ENCODE measurements at regions not wholly inside any gene's neighbourhood (a gene's known extent, or its start where the extent isn't known, plus 50 kb on each side); places are given as distances from the start of the nearest gene placed in this dataset.

DNA sequence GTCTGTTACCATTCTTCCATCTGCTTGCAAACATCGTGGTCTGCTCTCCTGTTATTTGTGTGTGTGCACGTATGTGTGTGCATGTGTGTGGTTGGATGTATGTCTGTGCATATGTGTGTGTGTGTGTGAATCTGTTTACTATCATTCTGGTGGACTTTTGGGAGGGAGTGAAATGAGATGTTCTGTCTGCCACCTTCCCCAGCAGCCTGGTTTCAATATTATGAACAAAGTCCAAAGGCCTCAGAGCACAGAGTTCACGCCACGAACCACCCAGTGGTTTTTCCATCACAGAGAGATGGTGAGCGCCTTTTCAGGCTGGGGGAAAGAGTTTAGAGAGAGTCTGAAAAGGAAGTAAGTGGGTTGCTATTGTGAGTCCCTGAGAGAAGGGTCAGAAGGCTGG lies 67.1 kb upstream of the YWHAQ start:
- Mint-ChIP-seq H3K4me1 (peaks cover 50 to 59% of the 10 kb centered on the region in 2 donors), H3K9me3 (peaks cover 0 to 4% of the 10 kb centered on the region in 2 donors), H3K27ac (peak overlapping the region; percentile 60 to 91), H3K4me3 (peak overlapping the region; percentile 29), H3K27me3 (ENCODE audit: low read depth in 2 of 2) (no peaks in the 10 kb centered on the region), H3K36me3 (no peaks in the 10 kb centered on the region)
- no peaks in the 10 kb centered on the region for H3K9me3 ChIP-seq (ENCODE audit: control insufficient read depth, insufficient read depth, low read length)
- no peak overlapping the region for H3K4me3 ChIP-seq (ENCODE audit: low read length)
- ATAC-seq (peak; percentile 22 to 55 (median 35)), DNase-seq (peak in 1 of 2 donors; percentile 43)
- peaks cover 44% of the 10 kb centered on the region for H3K4me1 ChIP-seq (ENCODE audit: control insufficient read depth, insufficient read depth, low read length)
- no peaks in the 10 kb centered on the region for H3K27me3 ChIP-seq (ENCODE audit: control insufficient read depth, insufficient read depth, low read length)
- intact Hi-C loops (cut with micrococcal nuclease), result no loop called here
- no peaks in the 10 kb centered on the region for H3K36me3 ChIP-seq (ENCODE audit: control insufficient read depth, insufficient read depth, low read length)
- TF ChIP-seq, protein P1, sequence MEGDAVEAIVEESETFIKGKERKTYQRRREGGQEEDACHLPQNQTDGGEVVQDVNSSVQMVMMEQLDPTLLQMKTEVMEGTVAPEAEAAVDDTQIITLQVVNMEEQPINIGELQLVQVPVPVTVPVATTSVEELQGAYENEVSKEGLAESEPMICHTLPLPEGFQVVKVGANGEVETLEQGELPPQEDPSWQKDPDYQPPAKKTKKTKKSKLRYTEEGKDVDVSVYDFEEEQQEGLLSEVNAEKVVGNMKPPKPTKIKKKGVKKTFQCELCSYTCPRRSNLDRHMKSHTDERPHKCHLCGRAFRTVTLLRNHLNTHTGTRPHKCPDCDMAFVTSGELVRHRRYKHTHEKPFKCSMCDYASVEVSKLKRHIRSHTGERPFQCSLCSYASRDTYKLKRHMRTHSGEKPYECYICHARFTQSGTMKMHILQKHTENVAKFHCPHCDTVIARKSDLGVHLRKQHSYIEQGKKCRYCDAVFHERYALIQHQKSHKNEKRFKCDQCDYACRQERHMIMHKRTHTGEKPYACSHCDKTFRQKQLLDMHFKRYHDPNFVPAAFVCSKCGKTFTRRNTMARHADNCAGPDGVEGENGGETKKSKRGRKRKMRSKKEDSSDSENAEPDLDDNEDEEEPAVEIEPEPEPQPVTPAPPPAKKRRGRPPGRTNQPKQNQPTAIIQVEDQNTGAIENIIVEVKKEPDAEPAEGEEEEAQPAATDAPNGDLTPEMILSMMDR (IDR thresholded peaks at IDR 0.05), result no peak
- 26% methylated on average over 5 of the region's 5 CpGs for WGBS (ENCODE audit: insufficient coverage)
- H3K27ac ChIP-seq (ENCODE audit: low read length), result peak overlapping the region; percentile 17

DNA sequence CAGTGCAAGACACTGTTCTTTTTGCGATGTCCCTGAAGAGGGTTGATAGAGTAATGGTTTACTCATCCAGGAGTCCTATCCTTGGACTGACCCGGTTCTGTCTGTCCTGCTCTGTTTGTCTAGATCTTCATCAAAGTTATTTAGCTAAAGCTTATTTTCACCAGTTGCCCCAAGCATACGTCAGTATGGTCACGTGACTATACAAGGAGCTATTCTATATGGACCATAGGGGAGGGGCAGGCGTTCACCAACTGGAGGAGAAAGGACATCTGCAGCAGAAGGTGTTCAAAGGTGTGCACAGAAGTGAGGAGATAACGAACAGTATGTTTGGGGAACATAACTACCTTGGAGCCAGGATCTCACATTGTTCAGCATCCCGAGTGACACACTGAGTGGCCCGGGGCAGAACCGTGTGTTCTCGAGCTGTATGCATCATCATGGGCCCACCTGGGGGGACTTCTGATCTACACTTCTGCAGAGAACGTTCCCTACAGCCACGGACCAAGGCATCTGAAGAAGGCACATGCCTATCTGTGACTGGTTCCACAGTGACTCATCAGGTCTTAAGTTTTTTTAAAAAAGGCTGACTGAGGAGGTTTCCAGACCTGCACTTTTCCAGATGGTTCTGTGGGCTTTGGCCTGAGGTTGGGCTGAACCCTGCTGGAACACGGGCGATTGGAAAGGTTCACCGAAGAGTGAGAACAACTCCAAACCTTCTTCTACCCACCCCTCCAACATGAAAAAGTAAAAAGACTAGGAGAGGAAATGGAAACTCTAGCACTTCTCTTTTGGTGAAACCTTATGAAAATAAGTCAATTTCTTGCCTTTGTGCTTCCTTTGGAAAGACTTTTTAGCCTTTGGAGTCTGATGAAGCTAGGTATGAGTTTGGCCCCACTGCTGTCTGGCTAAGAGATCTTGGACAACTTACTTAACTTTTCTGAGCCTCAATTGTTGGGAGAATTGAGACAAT lies 68.6 kb upstream of the YWHAQ start:
- Histone ChIP-seq H3K27ac (ENCODE audit: low read length) (no peak overlapping the region), H3K27me3 (ENCODE audit: control insufficient read depth, insufficient read depth, low read length) (no peaks in the 10 kb centered on the region), H3K9me3 (ENCODE audit: control insufficient read depth, insufficient read depth, low read length) (no peaks in the 10 kb centered on the region), H3K36me3 (ENCODE audit: control insufficient read depth, insufficient read depth, low read length) (no peaks in the 10 kb centered on the region), H3K4me1 (ENCODE audit: control insufficient read depth, insufficient read depth, low read length) (peaks cover 50% of the 10 kb centered on the region), H3K4me3 (ENCODE audit: low read length) (no peak overlapping the region)
- Mint-ChIP-seq H3K36me3 (no peaks in the 10 kb centered on the region), H3K4me1 (peaks cover 62 to 69% of the 10 kb centered on the region in 2 donors), H3K27me3 (ENCODE audit: low read depth in 2 of 2) (no peaks in the 10 kb centered on the region), H3K27ac (peak overlapping the region; percentile 53 to 97), H3K9me3 (peaks cover 0 to 4% of the 10 kb centered on the region in 2 donors), H3K4me3 (peak overlapping the region; percentile 32)
- DNase-seq (peak in 1 of 2 donors; percentile 29), ATAC-seq (no peak)
- intact Hi-C loops (cut with micrococcal nuclease), result loop anchor here (5.0 kb wide), 1 partner anchor 748 kb away; the partner anchor contains the start of gene ODC1
- TF ChIP-seq, protein P1 (IDR thresholded peaks at IDR 0.05), result no peak
- WGBS (ENCODE audit: insufficient coverage), result 74% methylated on average over 12 of the region's 15 CpGs

DNA sequence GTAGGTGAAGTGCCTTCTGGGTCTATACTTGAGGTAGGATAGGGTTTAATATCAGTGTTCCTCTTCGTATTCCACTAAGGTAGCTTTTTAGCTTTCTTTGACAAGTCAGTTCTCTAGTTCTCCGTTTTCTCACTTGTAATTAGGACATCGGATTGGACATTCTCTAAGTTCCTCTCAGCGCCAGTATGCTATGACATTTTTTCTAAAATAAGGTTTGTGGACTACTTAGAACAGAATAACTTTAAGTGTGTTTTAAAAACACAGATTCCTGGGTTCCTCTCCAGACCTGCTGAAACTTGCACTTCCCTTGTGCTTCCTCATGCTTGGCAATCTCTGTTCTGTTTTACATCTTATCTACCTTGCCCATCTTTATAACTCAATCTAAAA lies 69.3 kb upstream of the YWHAQ start:
- TF ChIP-seq, protein P1 (IDR thresholded peaks at IDR 0.05), result no peak
- Mint-ChIP-seq H3K36me3 (no peaks in the 10 kb centered on the region), H3K4me1 (peaks cover 68 to 75% of the 10 kb centered on the region in 2 donors), H3K4me3 (no peak overlapping the region), H3K27ac (peak overlapping the region; percentile 53 to 97), H3K9me3 (peaks cover 0 to 4% of the 10 kb centered on the region in 2 donors), H3K27me3 (ENCODE audit: low read depth in 2 of 2) (no peaks in the 10 kb centered on the region)
- WGBS (ENCODE audit: insufficient coverage), result 100% methylated on average over 1 of the region's 4 CpGs
- H3K27me3 ChIP-seq (ENCODE audit: control insufficient read depth, insufficient read depth, low read length), result no peaks in the 10 kb centered on the region
- no peaks in the 10 kb centered on the region for H3K9me3 ChIP-seq (ENCODE audit: control insufficient read depth, insufficient read depth, low read length)
- H3K4me3 ChIP-seq (ENCODE audit: low read length), result no peak overlapping the region
- DNase-seq (no peak), ATAC-seq (no peak)
- H3K27ac ChIP-seq (ENCODE audit: low read length), result no peak overlapping the region
- no peaks in the 10 kb centered on the region for H3K36me3 ChIP-seq (ENCODE audit: control insufficient read depth, insufficient read depth, low read length)
- intact Hi-C loops (cut with micrococcal nuclease), result loop anchor here (5.0 kb wide), 1 partner anchor 747 kb away; the partner anchor contains the start of gene ODC1
- H3K4me1 ChIP-seq (ENCODE audit: control insufficient read depth, insufficient read depth, low read length), result peaks cover 57% of the 10 kb centered on the region
